DND-41 (cell line): ENCODE measurements at regions not wholly inside any gene's neighbourhood (a gene's known extent, or its start where the extent isn't known, plus 50 kb on each side); places are given as distances from the start of the nearest gene placed in this dataset.

Experiments
- ATAC-seq: fragments of 200-7000 bp; cut with Tn5 transposase; 3 replicates; pipeline ENCODE4 v1.9.1; 2021; ENCODE audit warnings: low read depth; ENCODE audit not compliant: insufficient read depth
- DNase-seq: peaks from one replicate; pipeline ENCODE4 v3.0.0-alpha.2; 2020
- H2AFZ ChIP-seq: 2 replicates; pipeline ENCODE4 v1.6.0; 2012; ENCODE audit warnings: low read depth, low read length
- H3K27ac ChIP-seq: 2 replicates; pipeline ENCODE4 v1.5.1; 2012; ENCODE audit warnings: low read length, inconsistent platforms
- H3K27me3 ChIP-seq: fragments of 200-600 bp; sonication (generic); 2 replicates; pipeline ENCODE4 v1.6.0; 2012; ENCODE audit warnings: low read length, mild to moderate bottlenecking, inconsistent platforms; ENCODE audit not compliant: insufficient read depth, poor library complexity
- H3K36me3 ChIP-seq: 2 replicates; pipeline ENCODE4 v1.5.1; 2012; ENCODE audit warnings: low read length, inconsistent platforms; ENCODE audit not compliant: insufficient read depth
- H3K4me1 ChIP-seq: 2 replicates; pipeline ENCODE4 v1.5.1; 2012; ENCODE audit warnings: mild to moderate bottlenecking, low read length; ENCODE audit not compliant: insufficient read depth
- H3K4me2 ChIP-seq: 2 replicates; pipeline ENCODE4 v1.6.0; 2012; ENCODE audit warnings: mild to moderate bottlenecking, moderate library complexity, low read length, inconsistent platforms; ENCODE audit not compliant: insufficient read depth
- H3K4me3 ChIP-seq, 2 experiments: fragments of 200-600 bp in 1 of 2; shearing (Covaris generic) in 1 of 2; 2 replicates each; pipeline ENCODE4 v1.5.1; 2012 to 2016; ENCODE audit warnings: inconsistent platforms in 2 of 2, low read length in 2 of 2, mild to moderate bottlenecking in 2 of 2, low read depth in 1 of 2, moderate library complexity in 1 of 2
- H3K79me2 ChIP-seq: 2 replicates; pipeline ENCODE4 v1.6.0; 2012; ENCODE audit warnings: low read length, inconsistent platforms; ENCODE audit not compliant: insufficient read depth
- H3K9ac ChIP-seq: 2 replicates; pipeline ENCODE4 v1.6.0; 2012; ENCODE audit warnings: low read depth, mild to moderate bottlenecking, inconsistent platforms, low read length, moderate library complexity
- H3K9me3 ChIP-seq: 2 replicates; pipeline ENCODE4 v1.5.1; 2012; ENCODE audit warnings: low read length, moderate library complexity, mild to moderate bottlenecking, inconsistent platforms; ENCODE audit not compliant: insufficient read depth, severe bottlenecking
- H4K20me1 ChIP-seq: 2 replicates; pipeline ENCODE4 v1.6.0; 2012; ENCODE audit warnings: low read length; ENCODE audit not compliant: insufficient read depth
- CTCF ChIP-seq: IDR thresholded peaks from 2 replicates; pipeline ENCODE4 v1.5.1; 2012; ENCODE audit warnings: borderline replicate concordance, low read length, moderate library complexity, mild to moderate bottlenecking; ENCODE audit not compliant: poor library complexity, severe bottlenecking; ENCODE audit errors: extremely low read depth
- EZH2 ChIP-seq: IDR thresholded peaks from 3 replicates; pipeline ENCODE4 v1.6.1; 2012; ENCODE audit warnings: borderline replicate concordance, low read depth, mild to moderate bottlenecking, moderate library complexity, low read length, inconsistent platforms; ENCODE audit not compliant: severe bottlenecking

- ATAC-seq (no peak), DNase-seq (no peak)
- Histone ChIP-seq H3K79me2 (no peaks in the 10 kb centered on the region), H3K4me3 (no peak overlapping the region), H3K27ac (no peak overlapping the region), H4K20me1 (no peaks in the 10 kb centered on the region), H3K9me3 (no peaks in the 10 kb centered on the region), H2AFZ (no peak overlapping the region), H3K4me2 (no peak overlapping the region), H3K9ac (no peak overlapping the region), H3K27me3 (no peaks in the 10 kb centered on the region), H3K4me1 (peaks cover 15% of the 10 kb centered on the region), H3K36me3 (no peaks in the 10 kb centered on the region)
- no peak for TF ChIP-seq EZH2
- no peak for TF ChIP-seq CTCF
Measured at GRCh38 chr5:111589316-111589715, 77.0 kb upstream of the STARD4 start.

- no peak for TF ChIP-seq EZH2
- no peaks in the 10 kb centered on the region for H4K20me1 ChIP-seq
- H3K27ac ChIP-seq, result peak overlapping the region; percentile 27; the same call in 1 of the 2 replicates
- no peaks in the 10 kb centered on the region for H3K36me3 ChIP-seq
- no peaks in the 10 kb centered on the region for H3K79me2 ChIP-seq
- DNase-seq, result no peak
- ATAC-seq, result peak; percentile 94
- H3K4me3 ChIP-seq, result no peak overlapping the region
- H3K4me1 ChIP-seq, result peaks cover 15% of the 10 kb centered on the region
- H2AFZ ChIP-seq, result peak overlapping the region; percentile 41
- H3K27me3 ChIP-seq, result no peaks in the 10 kb centered on the region
- H3K9ac ChIP-seq, result no peak overlapping the region
- no peaks in the 10 kb centered on the region for H3K9me3 ChIP-seq
- H3K4me2 ChIP-seq, result peak overlapping the region; percentile 31; the same call in 1 of the 2 replicates
Measured at GRCh38 chr5:111587728-111588127, 75.4 kb upstream of the STARD4 start.

GRCh38 chr5:111585946-111586345, 73.6 kb upstream of the STARD4 start:
- Histone ChIP-seq H3K4me1 (peaks cover 15% of the 10 kb centered on the region), H3K27me3 (no peaks in the 10 kb centered on the region), H3K9ac (no peak overlapping the region), H3K4me3 (no peak overlapping the region), H3K4me2 (no peak overlapping the region), H4K20me1 (no peaks in the 10 kb centered on the region), H3K9me3 (no peaks in the 10 kb centered on the region), H2AFZ (no peak overlapping the region), H3K36me3 (no peaks in the 10 kb centered on the region), H3K27ac (no peak overlapping the region), H3K79me2 (no peaks in the 10 kb centered on the region)
- DNase-seq (no peak), ATAC-seq (no peak)
- TF ChIP-seq CTCF (no peak), EZH2 (no peak)

- TF ChIP-seq CTCF (no peak), EZH2 (no peak)
- Histone ChIP-seq H3K9me3 (no peaks in the 10 kb centered on the region), H3K27ac (no peak overlapping the region), H3K79me2 (no peaks in the 10 kb centered on the region), H4K20me1 (no peaks in the 10 kb centered on the region), H3K4me1 (peaks cover 15% of the 10 kb centered on the region), H3K9ac (no peak overlapping the region), H3K27me3 (no peaks in the 10 kb centered on the region), H2AFZ (no peak overlapping the region), H3K4me3 (no peak overlapping the region), H3K4me2 (no peak overlapping the region), H3K36me3 (no peaks in the 10 kb centered on the region)
- DNase-seq (no peak), ATAC-seq (no peak)
Measured at GRCh38 chr5:111585291-111585690, 73.0 kb upstream of the STARD4 start.
